Tibial nerve (tissue), 3 donors: ENCODE measurements at regions not wholly inside any gene's neighbourhood (a gene's known extent, or its start where the extent isn't known, plus 50 kb on each side); places are given as distances from the start of the nearest gene placed in this dataset.

ENCODE experiments used
- POLR2A ChIP-seq, 2 donors: fragments of 450-650 bp; IDR thresholded peaks; one replicate each; pipeline ENCODE4 v1.6.1; 2017; ENCODE audit warnings: antibody characterized with exemption in 2 of 2, mild to moderate bottlenecking in 2 of 2, moderate library complexity in 2 of 2
- TF ChIP-seq, protein P1 (sequence below), 5 experiments: fragments of 200-600 bp in 3 of 5; fragments of 450-650 bp in 2 of 5; sonication (generic) in 3 of 5; IDR thresholded peaks; one replicate each; pipeline ENCODE4 v1.5.1; 2016 to 2019; ENCODE audit warnings: antibody characterized with exemption in 5 of 5, mild to moderate bottlenecking in 3 of 5, moderate library complexity in 2 of 5

GRCh38 chr2:224260372-224261020 lies 141.4 kb downstream of the FAM124B start:
- TF ChIP-seq, protein P1, sequence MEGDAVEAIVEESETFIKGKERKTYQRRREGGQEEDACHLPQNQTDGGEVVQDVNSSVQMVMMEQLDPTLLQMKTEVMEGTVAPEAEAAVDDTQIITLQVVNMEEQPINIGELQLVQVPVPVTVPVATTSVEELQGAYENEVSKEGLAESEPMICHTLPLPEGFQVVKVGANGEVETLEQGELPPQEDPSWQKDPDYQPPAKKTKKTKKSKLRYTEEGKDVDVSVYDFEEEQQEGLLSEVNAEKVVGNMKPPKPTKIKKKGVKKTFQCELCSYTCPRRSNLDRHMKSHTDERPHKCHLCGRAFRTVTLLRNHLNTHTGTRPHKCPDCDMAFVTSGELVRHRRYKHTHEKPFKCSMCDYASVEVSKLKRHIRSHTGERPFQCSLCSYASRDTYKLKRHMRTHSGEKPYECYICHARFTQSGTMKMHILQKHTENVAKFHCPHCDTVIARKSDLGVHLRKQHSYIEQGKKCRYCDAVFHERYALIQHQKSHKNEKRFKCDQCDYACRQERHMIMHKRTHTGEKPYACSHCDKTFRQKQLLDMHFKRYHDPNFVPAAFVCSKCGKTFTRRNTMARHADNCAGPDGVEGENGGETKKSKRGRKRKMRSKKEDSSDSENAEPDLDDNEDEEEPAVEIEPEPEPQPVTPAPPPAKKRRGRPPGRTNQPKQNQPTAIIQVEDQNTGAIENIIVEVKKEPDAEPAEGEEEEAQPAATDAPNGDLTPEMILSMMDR (IDR thresholded peaks at IDR 0.05), result no peak
- TF ChIP-seq POLR2A (IDR thresholded peaks at IDR 0.05), result no peak
